Nephron (organoid): ENCODE measurements at regions not wholly inside any gene's neighbourhood (a gene's known extent, or its start where the extent isn't known, plus 50 kb on each side); places are given as distances from the start of the nearest gene placed in this dataset.
"Not testable (repeated sequence)": the region's sequence is repeated elsewhere in the genome, so short reads cannot be mapped to it uniquely, and the experiment has no call there.

Source experiments
- H3K27ac Mint-ChIP-seq, 3 experiments: 2 replicates each; pipeline ENCODE4 v1.8.0; 2020; ENCODE audit warnings: mixed read lengths in 3 of 3, mild to moderate bottlenecking in 2 of 3, moderate library complexity in 1 of 3
- H3K27me3 Mint-ChIP-seq: 2 replicates; pipeline ENCODE4 v1.8.0; 2021; ENCODE audit warnings: low read depth, mild to moderate bottlenecking, moderate library complexity, mixed read lengths
- H3K36me3 Mint-ChIP-seq: 2 replicates; pipeline ENCODE4 v1.8.0; 2020; ENCODE audit warnings: low read depth, mixed read lengths
- H3K4me1 Mint-ChIP-seq: 2 replicates; pipeline ENCODE4 v1.8.0; 2020; ENCODE audit warnings: mixed read lengths
- H3K4me3 Mint-ChIP-seq, 3 experiments: 2 replicates each; pipeline ENCODE4 v1.8.0; 2020; ENCODE audit warnings: mild to moderate bottlenecking in 3 of 3, mixed read lengths in 3 of 3, moderate library complexity in 2 of 3
- H3K9me3 Mint-ChIP-seq: 2 replicates; pipeline ENCODE4 v1.8.0; 2020; ENCODE audit warnings: mixed read lengths
- CTCF ChIP-seq, 3 experiments: fragments of 200-600 bp; sonication (generic); IDR thresholded peaks; one replicate each; pipeline ENCODE4 v1.5.0; 2021; ENCODE audit warnings: antibody characterized with exemption in 3 of 3; ENCODE audit not compliant: unreplicated experiment in 3 of 3

GRCh38 chr2:84077496-84077895 is 381.6 kb downstream of the SUCLG1 start:
- TF ChIP-seq CTCF (IDR thresholded peaks at IDR 0.05; ENCODE audit: unreplicated experiment in 3 of 3) = peak; percentile 32 to 54 (median 35)

GRCh38 chr2:84071050-84071449 is 388.0 kb downstream of the SUCLG1 start:
- H3K9me3 Mint-ChIP-seq = no peaks in the 10 kb centered on the region
- no peaks in the 10 kb centered on the region for H3K4me1 Mint-ChIP-seq
- H3K36me3 Mint-ChIP-seq = no peaks in the 10 kb centered on the region
- no peak overlapping the region for H3K4me3 Mint-ChIP-seq
- TF ChIP-seq CTCF (IDR thresholded peaks at IDR 0.05; ENCODE audit: unreplicated experiment in 3 of 3) = no peak
- H3K27me3 Mint-ChIP-seq = no peaks in the 10 kb centered on the region
- H3K27ac Mint-ChIP-seq = no peak overlapping the region

More at GRCh38 chr2:84077496-84077895, 381.6 kb downstream of the SUCLG1 start:
- no peak overlapping the region for H3K27ac Mint-ChIP-seq
- no peaks in the 10 kb centered on the region for H3K27me3 Mint-ChIP-seq
- no peaks in the 10 kb centered on the region for H3K9me3 Mint-ChIP-seq
- no peaks in the 10 kb centered on the region for H3K4me1 Mint-ChIP-seq
- no peaks in the 10 kb centered on the region for H3K36me3 Mint-ChIP-seq
- H3K4me3 Mint-ChIP-seq = no peak overlapping the region

GRCh38 chr2:84065857-84066256 is 393.2 kb downstream of the SUCLG1 start:
- no peak overlapping the region for H3K27ac Mint-ChIP-seq
- no peak for TF ChIP-seq CTCF (IDR thresholded peaks at IDR 0.05; ENCODE audit: unreplicated experiment in 3 of 3)
- no peak overlapping the region for H3K4me3 Mint-ChIP-seq
- H3K4me1 Mint-ChIP-seq = no peaks in the 10 kb centered on the region
- no peaks in the 10 kb centered on the region for H3K36me3 Mint-ChIP-seq
- H3K27me3 Mint-ChIP-seq = no peaks in the 10 kb centered on the region
- no peaks in the 10 kb centered on the region for H3K9me3 Mint-ChIP-seq

GRCh38 chr2:84057917-84058560 is 401.0 kb downstream of the SUCLG1 start:
- Mint-ChIP-seq H3K27me3 (no peaks in the 10 kb centered on the region), H3K36me3 (no peaks in the 10 kb centered on the region), H3K4me1 (no peaks in the 10 kb centered on the region), H3K9me3 (no peaks in the 10 kb centered on the region), H3K4me3 (no peak overlapping the region), H3K27ac (no peak overlapping the region)
- no peak for TF ChIP-seq CTCF (IDR thresholded peaks at IDR 0.05; ENCODE audit: unreplicated experiment in 3 of 3)

GRCh38 chr2:84055816-84056215 is 403.3 kb downstream of the SUCLG1 start:
- no peak for TF ChIP-seq CTCF (IDR thresholded peaks at IDR 0.05; ENCODE audit: unreplicated experiment in 3 of 3)
- H3K36me3 Mint-ChIP-seq = no peaks in the 10 kb centered on the region
- H3K27me3 Mint-ChIP-seq = no peaks in the 10 kb centered on the region
- no peak overlapping the region for H3K4me3 Mint-ChIP-seq
- no peaks in the 10 kb centered on the region for H3K4me1 Mint-ChIP-seq
- no peak overlapping the region for H3K27ac Mint-ChIP-seq
- no peaks in the 10 kb centered on the region for H3K9me3 Mint-ChIP-seq

- H3K4me1 Mint-ChIP-seq, H3K27me3 Mint-ChIP-seq, H3K36me3 Mint-ChIP-seq, H3K27ac Mint-ChIP-seq, H3K9me3 Mint-ChIP-seq, H3K4me3 Mint-ChIP-seq: not testable (repeated sequence)
These were observed 404.5 kb downstream of the SUCLG1 start for GRCh38 chr2:84054577-84054976.
